GM21526 (cell line): ENCODE measurements at regions not wholly inside any gene's neighbourhood (a gene's known extent, or its start where the extent isn't known, plus 50 kb on each side); places are given as distances from the start of the nearest gene placed in this dataset.

Source experiments
- ATAC-seq: cut with Tn5 transposase; IDR thresholded peaks from one replicate; pipeline ENCODE4 v1.9.1; 2021; ENCODE audit warnings: moderate library complexity; ENCODE audit not compliant: unreplicated experiment, low FRiP score

DNA sequence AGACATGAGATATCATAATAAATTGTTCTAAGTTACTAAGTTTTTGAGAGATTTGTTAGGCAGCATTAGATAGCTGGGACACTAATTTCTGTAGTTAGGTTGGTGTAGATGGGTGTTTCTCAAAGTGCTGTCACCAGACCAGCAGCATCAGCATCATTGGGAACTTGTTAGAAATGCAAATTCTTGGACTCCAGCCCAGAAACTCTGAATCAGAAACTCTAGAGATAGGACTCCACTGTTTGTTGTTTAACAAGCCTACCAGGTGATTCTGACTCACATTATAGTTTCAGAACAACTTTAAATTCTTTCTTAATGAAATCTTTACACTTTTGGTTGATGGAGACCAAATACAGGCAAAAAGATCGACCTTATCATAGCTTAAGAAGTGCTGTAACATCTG, 173.7 kb downstream of the PABPC4L start:
- ATAC-seq, result no peak

DNA sequence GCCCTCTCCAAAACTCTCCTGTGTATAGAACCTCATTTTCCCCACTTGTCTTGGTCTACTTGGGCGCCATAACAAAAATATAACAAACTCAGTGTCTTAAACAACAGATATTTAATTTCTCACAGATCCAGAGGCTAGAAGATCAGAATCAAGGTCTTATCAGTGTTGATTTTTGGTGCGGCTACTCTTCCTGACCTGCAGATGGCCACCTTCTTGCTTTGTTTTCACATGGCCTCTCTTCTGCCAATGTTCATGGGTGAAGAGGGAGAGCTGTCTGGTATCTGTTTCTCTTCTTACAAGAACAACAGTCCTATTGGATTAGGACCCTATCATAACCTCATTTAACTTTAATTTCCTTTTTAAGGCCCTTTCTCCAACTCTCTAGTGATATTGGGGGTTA, 177.3 kb downstream of the PABPC4L start:
- ATAC-seq, result no peak

GRCh38 chr4:134019657-134020056, 181.9 kb downstream of the PABPC4L start:
- ATAC-seq, result no peak

GRCh38 chr4:134018846-134019245, 182.7 kb downstream of the PABPC4L start:
- no peak for ATAC-seq

DNA sequence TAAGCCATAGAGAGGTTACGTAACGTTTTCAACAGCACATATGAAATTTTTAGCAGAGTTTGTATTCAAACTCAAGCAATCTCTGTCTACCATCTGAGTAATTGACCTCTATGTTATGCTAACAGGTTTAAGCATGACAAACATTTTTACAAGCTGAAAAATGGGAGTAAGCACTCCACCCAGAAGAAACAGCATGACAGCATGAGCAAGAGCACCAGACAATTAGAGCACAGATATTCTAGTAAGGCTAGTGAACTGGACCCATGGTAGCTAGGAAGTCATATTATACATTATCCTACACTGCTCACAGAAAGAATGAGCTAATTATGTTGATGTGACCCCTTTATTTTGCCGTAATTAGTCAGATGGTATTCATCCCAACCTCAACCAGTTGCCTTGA, 200.5 kb downstream of the PABPC4L start:
- ATAC-seq, result no peak

DNA sequence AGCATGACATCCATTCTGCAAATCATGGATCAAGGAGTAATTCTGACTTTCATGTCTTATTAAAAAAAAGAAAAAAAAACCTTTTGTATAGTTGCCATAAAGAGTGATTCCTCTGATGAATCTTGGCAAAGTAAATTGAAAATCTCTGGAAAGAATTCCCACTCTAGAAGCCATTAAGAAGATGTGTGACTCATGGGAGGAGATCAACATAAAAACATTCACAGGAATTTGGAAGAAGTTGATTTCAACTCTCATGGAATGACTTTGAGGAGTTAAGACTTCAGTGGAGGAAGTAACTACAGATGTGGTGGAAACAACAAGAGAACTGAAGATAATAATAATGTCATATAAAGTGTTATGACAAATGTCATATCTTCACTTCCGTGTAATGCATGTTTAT, 204.2 kb downstream of the PABPC4L start:
- ATAC-seq, result no peak

DNA sequence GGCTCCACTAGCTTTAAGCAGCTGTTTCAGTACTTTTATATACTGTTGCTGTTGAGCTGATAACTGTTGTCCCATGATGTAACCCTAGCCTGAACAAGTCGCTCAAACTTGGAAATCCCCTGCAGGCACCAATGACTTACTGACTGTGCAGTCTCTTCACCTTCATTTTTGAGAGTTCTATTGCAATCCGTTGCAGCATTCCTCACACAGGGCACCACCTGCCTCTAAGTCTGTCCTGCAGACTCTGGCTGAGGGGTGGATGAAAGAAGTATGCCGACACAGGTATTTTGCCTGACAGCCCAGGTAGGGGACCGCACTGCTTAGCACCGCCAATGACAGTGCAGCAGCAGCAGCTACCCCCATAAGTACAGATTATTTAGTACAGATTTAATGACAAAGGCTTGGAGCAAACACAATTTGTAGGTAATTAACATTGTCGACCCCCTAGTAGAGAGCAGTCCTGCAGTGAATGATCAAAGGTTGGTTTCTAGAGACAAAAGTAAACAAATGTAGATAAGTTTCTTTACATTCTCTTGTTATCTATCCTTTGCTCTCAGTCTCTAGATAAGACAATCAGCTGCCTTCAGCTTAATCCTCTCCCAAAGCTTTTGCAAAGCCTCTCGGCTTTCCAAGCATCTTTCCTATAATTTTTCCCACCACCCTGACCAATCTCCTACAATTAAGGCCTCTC, 205.0 kb downstream of the PABPC4L start:
- no peak for ATAC-seq

- ATAC-seq, result no peak
Measured at GRCh38 chr4:133995243-133995960, 206.2 kb downstream of the PABPC4L start.

GRCh38 chr4:133982533-133983224, 218.9 kb downstream of the PABPC4L start:
- no peak for ATAC-seq

DNA sequence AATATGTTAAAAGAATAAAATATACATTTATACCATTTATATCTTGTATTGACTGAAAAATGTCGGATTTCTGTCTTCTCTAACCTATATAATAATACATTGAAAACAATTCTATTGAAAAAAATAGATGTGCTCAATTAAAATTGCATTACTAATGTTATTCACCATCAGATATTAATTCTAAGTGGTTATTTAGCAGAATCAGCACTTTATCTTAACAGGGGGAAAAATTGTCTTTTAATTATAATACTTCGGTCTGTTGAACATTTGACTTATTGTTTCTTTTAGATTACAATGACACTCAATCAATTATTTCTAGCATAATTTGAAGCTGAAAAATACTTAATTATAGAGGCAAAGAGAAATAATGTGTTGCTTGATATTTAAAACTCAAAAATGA, 220.3 kb downstream of the PABPC4L start:
- ATAC-seq, result no peak

DNA sequence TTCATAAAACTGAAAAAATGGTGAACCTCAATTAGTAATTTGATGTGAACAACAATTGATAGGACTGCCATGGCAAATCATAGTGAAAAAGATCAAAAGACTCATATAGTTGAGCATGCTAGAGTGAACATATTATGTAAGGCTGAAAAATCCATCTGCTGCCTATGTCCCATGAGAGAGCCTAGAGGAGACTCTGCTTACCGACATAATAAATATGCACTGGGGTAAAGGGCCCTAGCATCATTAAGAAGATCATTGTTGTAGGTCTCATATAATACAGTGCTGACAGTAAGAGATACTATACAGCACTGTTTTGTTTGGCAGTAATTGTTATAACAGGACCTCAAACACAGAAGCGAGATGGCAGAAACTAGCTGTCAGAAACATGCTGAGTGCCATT, 229.0 kb downstream of the PABPC4L start:
- ATAC-seq, result no peak

DNA sequence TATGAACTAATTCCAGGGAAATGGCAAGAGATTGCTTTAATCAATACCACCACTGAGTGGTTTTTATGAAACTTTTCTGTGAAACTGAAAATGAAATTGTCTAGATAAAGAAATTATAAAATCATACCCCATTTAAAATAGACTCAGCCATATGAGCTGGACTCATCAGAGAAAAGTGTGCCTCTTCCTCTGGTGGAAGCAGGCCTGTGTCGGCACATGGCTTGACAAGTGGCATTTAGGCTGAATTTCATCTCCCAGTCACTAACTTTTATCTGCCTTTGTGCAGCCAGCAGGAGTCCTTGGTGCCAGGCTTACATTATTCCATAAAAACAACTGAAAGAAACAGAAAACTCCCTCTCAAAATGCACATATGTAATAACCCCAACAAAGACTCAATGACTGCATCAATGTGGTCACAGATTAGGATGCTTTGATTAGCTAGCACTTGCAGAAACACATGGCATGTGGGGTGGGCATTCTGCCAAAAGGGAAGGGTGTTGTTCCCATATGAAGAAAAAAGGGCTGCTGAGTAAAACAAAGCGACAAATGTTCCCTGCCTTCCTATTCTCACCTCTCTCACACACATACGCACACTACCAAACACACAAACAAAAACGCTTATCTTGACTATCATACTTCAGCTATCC, 232.3 kb downstream of the PABPC4L start:
- no peak for ATAC-seq

GRCh38 chr4:133968174-133968573, 233.4 kb downstream of the PABPC4L start:
- ATAC-seq, result no peak

GRCh38 chr4:133960975-133961374, 240.6 kb downstream of the PABPC4L start:
- no peak for ATAC-seq

DNA sequence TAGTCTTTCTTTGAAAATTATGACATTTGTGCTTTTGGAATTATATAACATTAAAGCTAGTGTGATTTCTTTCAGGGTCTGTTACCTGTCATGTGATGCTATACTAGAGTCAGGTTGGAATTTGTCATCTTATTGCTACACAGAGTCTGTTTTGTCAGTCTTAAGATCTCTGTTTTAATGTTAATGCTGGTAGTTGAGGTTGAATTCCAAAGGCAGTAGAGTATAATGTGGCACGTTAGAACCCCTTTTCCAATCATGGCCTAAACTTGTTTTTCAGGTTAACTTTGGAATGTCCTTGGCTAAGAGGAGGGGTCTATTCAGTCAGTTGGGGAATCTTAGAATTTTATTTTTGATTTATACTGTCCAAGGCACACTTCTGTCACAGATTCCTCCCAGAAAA, 258.5 kb downstream of the PABPC4L start:
- no peak for ATAC-seq

DNA sequence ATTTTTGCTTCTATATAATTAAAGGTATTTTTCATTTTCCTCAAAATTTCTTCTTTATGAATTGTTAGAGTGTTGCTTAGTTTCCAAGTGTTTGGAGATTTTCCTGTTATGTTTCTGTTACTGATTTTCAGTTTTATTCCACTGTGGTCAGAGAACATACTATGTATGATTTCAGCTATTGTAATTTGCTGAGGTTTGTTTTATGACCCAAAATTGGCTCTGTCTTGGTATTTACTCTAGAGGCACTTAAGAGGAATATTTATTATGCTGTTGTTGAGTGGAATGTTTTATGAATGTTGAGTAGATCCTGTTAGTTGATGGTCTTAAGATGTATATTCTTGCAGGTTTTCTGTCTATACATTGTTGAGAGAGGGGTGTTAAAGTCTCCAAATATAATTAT, 263.5 kb downstream of the PABPC4L start:
- no peak for ATAC-seq

GRCh38 chr4:133929531-133930239, 271.9 kb downstream of the PABPC4L start:
- ATAC-seq, result no peak

- ATAC-seq, result no peak
Measured at GRCh38 chr4:133921280-133922195, 280.1 kb downstream of the PABPC4L start.

DNA sequence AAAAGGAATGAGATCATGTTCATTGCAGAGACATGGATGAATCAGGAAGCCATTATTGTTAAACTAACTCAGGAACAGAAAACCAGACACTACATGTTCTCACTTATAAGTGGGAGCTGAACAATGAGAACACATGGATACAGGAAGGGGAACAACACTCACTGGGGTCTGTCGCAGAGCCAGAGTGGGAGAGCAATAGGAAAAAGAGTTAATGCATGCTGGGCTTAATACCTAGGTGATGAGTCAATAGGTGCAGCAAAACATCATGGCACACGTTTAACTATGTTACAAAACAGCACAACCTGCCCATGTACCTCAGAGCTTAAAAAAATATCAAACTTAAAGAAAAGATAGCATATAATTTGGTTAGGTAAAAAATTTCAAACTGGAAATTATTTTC, 281.4 kb downstream of the PABPC4L start:
- ATAC-seq, result no peak

DNA sequence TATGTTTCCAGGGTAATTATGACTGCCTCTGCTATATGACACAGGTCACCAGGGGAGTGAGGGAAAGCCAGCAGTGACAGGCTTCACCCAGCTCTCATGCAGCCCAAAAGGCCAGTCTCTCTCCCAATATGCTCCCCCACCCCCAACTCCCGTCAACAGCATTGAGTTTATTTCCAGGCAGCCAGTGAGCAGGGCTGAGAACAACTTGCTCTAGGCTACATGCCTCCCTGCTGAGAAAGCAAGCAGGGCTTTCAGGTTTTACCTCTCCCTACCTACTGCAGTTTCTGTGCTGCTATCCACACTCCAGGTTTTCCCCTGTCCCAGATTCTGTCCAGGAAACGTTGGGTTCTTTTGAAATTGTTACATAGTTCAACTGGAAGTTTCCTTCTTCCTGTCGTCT, 291.4 kb downstream of the PABPC4L start:
- no peak for ATAC-seq
